PC-3 (cell line): ENCODE measurements at regions not wholly inside any gene's neighbourhood (a gene's known extent, or its start where the extent isn't known, plus 50 kb on each side); places are given as distances from the start of the nearest gene placed in this dataset.
"Not testable (repeated sequence)": the region's sequence is repeated elsewhere in the genome, so short reads cannot be mapped to it uniquely, and the experiment has no call there.

ENCODE experiments used
- ATAC-seq: fragments of 200-7000 bp; cut with Tn5 transposase; 2 replicates; pipeline ENCODE4 v1.9.1; 2020; ENCODE audit warnings: mild to moderate bottlenecking, moderate library complexity
- BruUV-seq: library from RNA; stranded (reverse); fragments of 400-500 nt; replicated peaks from 2 replicates; lab custom pipeline; 2021; lab: Mats Ljungman, UMichigan
- CTCF ChIA-PET: fragments of 300-600 bp; sonication (Branson Sonifier 250); formaldehyde crosslinking; loops from one replicate; lab custom pipeline; 2022; ENCODE audit warnings: antibody characterized with exemption; lab: Charles Lee
- POLR2A ChIA-PET: fragments of 300-600 bp; sonication (Branson Sonifier 250); formaldehyde crosslinking; loops from one replicate; lab custom pipeline; 2022; ENCODE audit warnings: antibody characterized with exemption; ENCODE audit not compliant: unreplicated experiment; lab: Charles Lee
- DNase-seq: peaks from one replicate; pipeline ENCODE4 v3.0.0-alpha.2; 2015
- H2AFZ ChIP-seq: fragments of 300-600 bp; sonication (generic); 2 replicates; pipeline ENCODE4 v1.6.0; 2016; ENCODE audit warnings: antibody characterized with exemption, low read length
- H3F3A ChIP-seq: fragments of 300-600 bp; sonication (generic); one replicate; pipeline ENCODE4 v1.6.0; 2017; ENCODE audit warnings: antibody characterized with exemption, low read length, control low read depth, mild to moderate bottlenecking; ENCODE audit not compliant: unreplicated experiment
- H3K27ac ChIP-seq: fragments of 300-600 bp; sonication (generic); 2 replicates; pipeline ENCODE4 v1.5.1; 2016; ENCODE audit warnings: mild to moderate bottlenecking, low read length
- H3K27me3 ChIP-seq: fragments of 300-600 bp; sonication (generic); 2 replicates; pipeline ENCODE4 v1.6.1; 2016; ENCODE audit warnings: low read length, mixed read lengths
- H3K36me3 ChIP-seq: fragments of 300-600 bp; sonication (generic); 2 replicates; pipeline ENCODE4 v1.6.1; 2016; ENCODE audit warnings: low read depth, mixed run types, low read length, mixed read lengths
- H3K4me1 ChIP-seq: fragments of 300-600 bp; sonication (generic); 2 replicates; pipeline ENCODE4 v1.5.1; 2016; ENCODE audit warnings: low read length; ENCODE audit not compliant: insufficient read depth
- H3K4me2 ChIP-seq: fragments of 300-600 bp; sonication (generic); 2 replicates; pipeline ENCODE4 v1.6.0; 2016; ENCODE audit warnings: low read length
- H3K4me3 ChIP-seq: fragments of 300-600 bp; sonication (generic); 2 replicates; pipeline ENCODE4 v1.5.1; 2016; ENCODE audit warnings: mild to moderate bottlenecking, low read length, mixed read lengths
- H3K79me2 ChIP-seq: fragments of 300-600 bp; sonication (generic); 2 replicates; pipeline ENCODE4 v1.6.1; 2017; ENCODE audit warnings: low read length, mixed read lengths
- H3K9ac ChIP-seq: fragments of 300-600 bp; sonication (generic); 2 replicates; pipeline ENCODE4 v1.6.0; 2016; ENCODE audit warnings: mild to moderate bottlenecking, low read length
- H3K9me2 ChIP-seq: fragments of 300-600 bp; sonication (generic); replicated peaks from 2 replicates; pipeline ENCODE4 v1.6.1; 2016; ENCODE audit warnings: mixed run types, low read length, mixed read lengths
- H3K9me3 ChIP-seq: fragments of 300-600 bp; sonication (generic); 2 replicates; pipeline ENCODE4 v1.6.1; 2016; ENCODE audit warnings: low read length, mixed read lengths
- H4K20me1 ChIP-seq: fragments of 300-600 bp; sonication (generic); 2 replicates; pipeline ENCODE4 v1.6.1; 2016; ENCODE audit warnings: low read length, mixed read lengths
- EZH2 ChIP-seq: fragments of 300-600 bp; sonication (generic); IDR thresholded peaks from one replicate; pipeline ENCODE4 v1.6.1; 2017; ENCODE audit warnings: antibody characterized with exemption, mild to moderate bottlenecking, low read length; ENCODE audit not compliant: unreplicated experiment
- EZH2phosphoT487 ChIP-seq: fragments of 300-600 bp; sonication (generic); IDR thresholded peaks from 2 replicates; pipeline ENCODE4 v1.6.1; 2018; ENCODE audit warnings: mild to moderate bottlenecking, antibody characterized with exemption, low read length, borderline replicate concordance
- intact Hi-C: fragments of 100-400 bp; cut with micrococcal nuclease; formaldehyde crosslinking; loops from 2 replicates; pipeline ENCODE4 v1.9.0; 2023
- TF ChIP-seq, protein P1 (sequence below): fragments of 300-600 bp; sonication (generic); conservative IDR thresholded peaks from 2 replicates; pipeline ENCODE4 v1.5.1; 2017; ENCODE audit warnings: antibody characterized with exemption, low read depth, mild to moderate bottlenecking, low read length

DNA sequence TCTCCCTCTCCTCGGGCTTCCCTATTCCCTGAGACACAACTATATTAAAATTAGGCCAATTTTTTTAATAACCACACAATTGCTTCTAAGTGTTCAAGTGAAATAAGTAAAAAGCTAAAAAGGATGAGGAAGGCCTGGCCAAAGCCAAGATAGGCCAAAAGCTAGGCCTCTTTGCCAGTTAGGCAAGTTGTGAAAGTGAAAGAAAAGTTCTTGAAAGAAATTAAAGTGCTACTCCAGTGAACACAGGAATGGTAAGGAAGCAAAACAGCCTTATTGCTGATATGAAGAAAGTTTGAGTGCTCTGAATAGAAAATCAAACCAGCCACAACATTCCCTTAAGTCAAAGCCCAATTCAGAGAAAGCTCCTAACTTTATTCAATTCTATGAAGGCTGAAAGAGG lies 114.2 kb upstream of the FAT4 start:
- H3K9me2 ChIP-seq: no peaks in the 10 kb centered on the region
- no peak overlapping the region for H2AFZ ChIP-seq
- peaks cover 15% of the 10 kb centered on the region for H3K4me1 ChIP-seq
- no TSS peak for BruUV-seq
- no peaks in the 10 kb centered on the region for H4K20me1 ChIP-seq
- no peaks in the 10 kb centered on the region for H3K79me2 ChIP-seq
- ChIA-PET CTCF (no interaction called here), POLR2A (no interaction called here)
- no peaks in the 10 kb centered on the region for H3K27me3 ChIP-seq
- H3K9me3 ChIP-seq: no peaks in the 10 kb centered on the region
- DNase-seq: no peak
- no peaks in the 10 kb centered on the region for H3K36me3 ChIP-seq
- TF ChIP-seq EZH2phosphoT487: no peak
- TF ChIP-seq EZH2: no peak
- TF ChIP-seq, protein P1, sequence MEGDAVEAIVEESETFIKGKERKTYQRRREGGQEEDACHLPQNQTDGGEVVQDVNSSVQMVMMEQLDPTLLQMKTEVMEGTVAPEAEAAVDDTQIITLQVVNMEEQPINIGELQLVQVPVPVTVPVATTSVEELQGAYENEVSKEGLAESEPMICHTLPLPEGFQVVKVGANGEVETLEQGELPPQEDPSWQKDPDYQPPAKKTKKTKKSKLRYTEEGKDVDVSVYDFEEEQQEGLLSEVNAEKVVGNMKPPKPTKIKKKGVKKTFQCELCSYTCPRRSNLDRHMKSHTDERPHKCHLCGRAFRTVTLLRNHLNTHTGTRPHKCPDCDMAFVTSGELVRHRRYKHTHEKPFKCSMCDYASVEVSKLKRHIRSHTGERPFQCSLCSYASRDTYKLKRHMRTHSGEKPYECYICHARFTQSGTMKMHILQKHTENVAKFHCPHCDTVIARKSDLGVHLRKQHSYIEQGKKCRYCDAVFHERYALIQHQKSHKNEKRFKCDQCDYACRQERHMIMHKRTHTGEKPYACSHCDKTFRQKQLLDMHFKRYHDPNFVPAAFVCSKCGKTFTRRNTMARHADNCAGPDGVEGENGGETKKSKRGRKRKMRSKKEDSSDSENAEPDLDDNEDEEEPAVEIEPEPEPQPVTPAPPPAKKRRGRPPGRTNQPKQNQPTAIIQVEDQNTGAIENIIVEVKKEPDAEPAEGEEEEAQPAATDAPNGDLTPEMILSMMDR: no peak
- H3K4me2 ChIP-seq: no peak overlapping the region
- no peak overlapping the region for H3K4me3 ChIP-seq
- no peak for ATAC-seq
- intact Hi-C loops: no loop called here
- H3F3A ChIP-seq: no peaks in the 10 kb centered on the region
- H3K27ac ChIP-seq: no peak overlapping the region
- no peak overlapping the region for H3K9ac ChIP-seq

DNA sequence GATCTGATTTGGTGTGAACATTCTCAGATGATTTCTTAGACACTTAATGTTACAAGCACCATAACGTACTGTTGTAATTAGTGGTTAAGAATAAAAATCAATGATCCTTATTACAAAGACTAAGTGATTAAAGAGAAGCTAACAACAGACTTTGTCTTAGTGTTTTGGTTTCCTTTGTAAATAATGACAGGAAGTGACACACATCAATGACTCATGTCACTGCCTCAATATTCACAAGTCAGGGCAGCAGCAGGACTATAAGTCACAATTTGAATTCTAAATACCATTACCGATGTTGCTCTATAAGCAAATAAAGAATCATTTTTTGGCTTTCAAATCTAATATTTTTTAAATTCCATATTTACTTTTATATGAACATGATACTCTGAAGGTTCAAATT lies 115.8 kb upstream of the FAT4 start:
- ChIA-PET CTCF (no interaction called here), POLR2A (no interaction called here)
- no peaks in the 10 kb centered on the region for H3K9me2 ChIP-seq
- peaks cover 15% of the 10 kb centered on the region for H3K4me1 ChIP-seq
- peak; percentile 48 for DNase-seq
- TF ChIP-seq, protein P1: no peak
- TF ChIP-seq EZH2 (no peak), EZH2phosphoT487 (no peak)
- H3F3A ChIP-seq: no peaks in the 10 kb centered on the region
- H3K79me2 ChIP-seq: no peaks in the 10 kb centered on the region
- H2AFZ ChIP-seq: no peak overlapping the region; the same call in 1 of the 2 replicates
- no peaks in the 10 kb centered on the region for H4K20me1 ChIP-seq
- 0 out of 2 replicates have a peak overlapping the region, but pooled peaks have one; percentile 18 for H3K27ac ChIP-seq
- no TSS peak for BruUV-seq
- no peaks in the 10 kb centered on the region for H3K27me3 ChIP-seq
- H3K36me3 ChIP-seq: no peaks in the 10 kb centered on the region
- peak overlapping the region; percentile 61; the same call in 1 of the 2 replicates for H3K4me2 ChIP-seq
- peak; percentile 68 for ATAC-seq
- no peaks in the 10 kb centered on the region for H3K9me3 ChIP-seq
- no peak overlapping the region for H3K4me3 ChIP-seq
- intact Hi-C loops: no loop called here
- no peak overlapping the region for H3K9ac ChIP-seq

DNA sequence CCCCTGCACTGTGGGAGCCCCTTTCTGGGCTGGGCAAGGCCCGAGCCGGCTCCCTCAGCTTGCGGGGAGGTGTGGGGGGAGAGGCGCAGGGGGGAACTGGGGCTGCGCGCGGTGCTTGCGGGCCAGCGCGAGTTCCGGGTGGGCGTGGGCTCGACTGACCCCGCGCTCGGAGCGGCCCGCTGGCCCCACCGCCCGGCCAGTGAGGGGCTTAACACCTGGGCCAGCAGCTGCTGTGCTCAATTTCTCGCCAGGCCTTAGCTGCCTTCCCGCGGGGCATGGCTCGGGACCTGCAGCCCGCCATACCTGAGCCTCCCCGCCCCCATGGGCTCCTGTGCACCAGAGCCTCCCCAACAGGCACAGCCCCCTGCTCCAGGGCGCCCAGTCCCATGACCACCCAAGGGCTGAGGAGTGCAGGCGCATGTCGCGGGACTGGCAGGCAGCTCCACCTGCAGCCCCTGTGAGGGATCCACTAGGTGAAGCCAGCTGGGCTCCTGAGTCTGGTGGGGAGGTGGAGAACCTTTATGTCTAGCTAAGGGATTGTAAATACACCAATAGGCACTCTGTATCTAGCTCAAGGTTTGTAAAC lies 122.8 kb upstream of the FAT4 start:
- H3K27me3 ChIP-seq, H3K9me2 ChIP-seq, H3F3A ChIP-seq, H3K4me2 ChIP-seq, H3K9ac ChIP-seq, DNase-seq, H3K4me3 ChIP-seq, BruUV-seq, H3K79me2 ChIP-seq, CTCF ChIA-PET, H3K9me3 ChIP-seq, intact Hi-C loops, H3K36me3 ChIP-seq, POLR2A ChIA-PET, H3K27ac ChIP-seq, H4K20me1 ChIP-seq, H2AFZ ChIP-seq, H3K4me1 ChIP-seq, ATAC-seq: not testable (repeated sequence)
